Mammary epithelial cell (primary cell): ENCODE measurements at regions not wholly inside any gene's neighbourhood (a gene's known extent, or its start where the extent isn't known, plus 50 kb on each side); places are given as distances from the start of the nearest gene placed in this dataset.

Experiments used
- EZH2 ChIP-seq: IDR thresholded peaks from 2 replicates; pipeline ENCODE4 v1.6.1; 2012; ENCODE audit warnings: low read length, inconsistent platforms, borderline replicate concordance
- TF ChIP-seq, protein P1 (sequence below), 2 donors: IDR thresholded peaks in 1 of 2; conservative IDR thresholded peaks in 1 of 2; 2 replicates each; pipeline ENCODE4 v1.5.1; 2011 to 2012; ENCODE audit warnings: inconsistent platforms in 2 of 2, low read length in 2 of 2, mild to moderate bottlenecking in 2 of 2, control low read depth in 1 of 2, low read depth in 1 of 2; ENCODE audit not compliant: insufficient read depth in 1 of 2; ENCODE audit errors: extremely low read depth in 1 of 2

DNA sequence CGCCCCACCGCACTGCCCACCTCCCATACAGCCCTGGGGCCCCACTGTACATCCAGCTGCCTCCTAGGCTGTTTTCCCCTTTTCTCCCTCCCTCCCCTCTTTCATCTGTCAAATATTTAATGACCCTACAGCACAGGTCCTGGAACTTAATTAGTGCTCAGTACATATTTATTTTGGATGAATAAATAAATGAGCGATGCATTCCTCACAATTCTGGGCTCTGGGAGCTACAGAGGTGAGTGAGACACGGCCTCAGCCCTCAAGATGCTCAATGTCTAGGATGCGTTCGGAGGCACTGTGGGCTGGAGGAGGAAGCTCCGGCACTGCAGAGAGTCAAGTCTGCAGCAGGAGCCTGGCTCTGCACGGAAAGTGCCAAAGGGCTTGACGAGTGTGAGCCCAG lies 175.0 kb downstream of the FAM43A start:
- no peak for TF ChIP-seq EZH2
- TF ChIP-seq, protein P1, sequence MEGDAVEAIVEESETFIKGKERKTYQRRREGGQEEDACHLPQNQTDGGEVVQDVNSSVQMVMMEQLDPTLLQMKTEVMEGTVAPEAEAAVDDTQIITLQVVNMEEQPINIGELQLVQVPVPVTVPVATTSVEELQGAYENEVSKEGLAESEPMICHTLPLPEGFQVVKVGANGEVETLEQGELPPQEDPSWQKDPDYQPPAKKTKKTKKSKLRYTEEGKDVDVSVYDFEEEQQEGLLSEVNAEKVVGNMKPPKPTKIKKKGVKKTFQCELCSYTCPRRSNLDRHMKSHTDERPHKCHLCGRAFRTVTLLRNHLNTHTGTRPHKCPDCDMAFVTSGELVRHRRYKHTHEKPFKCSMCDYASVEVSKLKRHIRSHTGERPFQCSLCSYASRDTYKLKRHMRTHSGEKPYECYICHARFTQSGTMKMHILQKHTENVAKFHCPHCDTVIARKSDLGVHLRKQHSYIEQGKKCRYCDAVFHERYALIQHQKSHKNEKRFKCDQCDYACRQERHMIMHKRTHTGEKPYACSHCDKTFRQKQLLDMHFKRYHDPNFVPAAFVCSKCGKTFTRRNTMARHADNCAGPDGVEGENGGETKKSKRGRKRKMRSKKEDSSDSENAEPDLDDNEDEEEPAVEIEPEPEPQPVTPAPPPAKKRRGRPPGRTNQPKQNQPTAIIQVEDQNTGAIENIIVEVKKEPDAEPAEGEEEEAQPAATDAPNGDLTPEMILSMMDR (conservative IDR thresholded peaks at IDR 0.05 in 1 of 2, IDR thresholded peaks at IDR 0.05 in 1 of 2; ENCODE audit: extremely low read depth in 1 of 2, insufficient read depth in 1 of 2, low read depth in 1 of 2, low read length in 2 of 2): no peak
